DOHH2 (cell line): ENCODE measurements at regions not wholly inside any gene's neighbourhood (a gene's known extent, or its start where the extent isn't known, plus 50 kb on each side); places are given as distances from the start of the nearest gene placed in this dataset.

Source experiments
- EZH2phosphoT487 ChIP-seq: fragments of 200-600 bp; sonication (generic); IDR thresholded peaks from 2 replicates; pipeline ENCODE4 v1.6.1; 2017; ENCODE audit warnings: borderline replicate concordance, mild to moderate bottlenecking, antibody characterized with exemption, low read length, moderate library complexity, mixed read lengths
- TF ChIP-seq, protein P1 (sequence below): fragments of 200-600 bp; sonication (generic); IDR thresholded peaks from one replicate; pipeline ENCODE4 v1.5.1; 2014; ENCODE audit warnings: antibody characterized with exemption, mild to moderate bottlenecking, low read depth, low read length; ENCODE audit not compliant: poor library complexity, severe bottlenecking

DNA sequence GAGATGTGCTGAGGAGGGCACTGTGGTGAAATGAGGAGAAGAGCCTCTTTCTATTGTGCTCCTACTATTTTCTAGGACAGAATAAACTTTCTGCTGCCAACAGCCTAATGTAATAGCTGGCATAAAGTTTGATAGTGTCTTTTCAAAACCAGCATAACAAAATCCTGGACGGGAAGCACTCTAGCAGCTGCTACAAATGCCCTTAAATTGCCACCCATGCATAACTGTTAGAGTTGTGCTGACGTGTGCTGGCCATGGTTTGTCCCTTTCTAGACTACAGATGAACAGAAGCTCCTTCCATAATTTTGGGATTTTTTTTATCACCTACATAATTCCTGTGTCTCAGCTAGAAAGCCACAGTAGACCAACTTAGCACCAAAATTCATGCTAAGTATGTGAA, 88.5 kb upstream of the DEPDC1 start:
- TF ChIP-seq EZH2phosphoT487, result no peak
- TF ChIP-seq, protein P1, sequence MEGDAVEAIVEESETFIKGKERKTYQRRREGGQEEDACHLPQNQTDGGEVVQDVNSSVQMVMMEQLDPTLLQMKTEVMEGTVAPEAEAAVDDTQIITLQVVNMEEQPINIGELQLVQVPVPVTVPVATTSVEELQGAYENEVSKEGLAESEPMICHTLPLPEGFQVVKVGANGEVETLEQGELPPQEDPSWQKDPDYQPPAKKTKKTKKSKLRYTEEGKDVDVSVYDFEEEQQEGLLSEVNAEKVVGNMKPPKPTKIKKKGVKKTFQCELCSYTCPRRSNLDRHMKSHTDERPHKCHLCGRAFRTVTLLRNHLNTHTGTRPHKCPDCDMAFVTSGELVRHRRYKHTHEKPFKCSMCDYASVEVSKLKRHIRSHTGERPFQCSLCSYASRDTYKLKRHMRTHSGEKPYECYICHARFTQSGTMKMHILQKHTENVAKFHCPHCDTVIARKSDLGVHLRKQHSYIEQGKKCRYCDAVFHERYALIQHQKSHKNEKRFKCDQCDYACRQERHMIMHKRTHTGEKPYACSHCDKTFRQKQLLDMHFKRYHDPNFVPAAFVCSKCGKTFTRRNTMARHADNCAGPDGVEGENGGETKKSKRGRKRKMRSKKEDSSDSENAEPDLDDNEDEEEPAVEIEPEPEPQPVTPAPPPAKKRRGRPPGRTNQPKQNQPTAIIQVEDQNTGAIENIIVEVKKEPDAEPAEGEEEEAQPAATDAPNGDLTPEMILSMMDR, result no peak
